GM21447 (cell line): ENCODE measurements at regions not wholly inside any gene's neighbourhood (a gene's known extent, or its start where the extent isn't known, plus 50 kb on each side); places are given as distances from the start of the nearest gene placed in this dataset.

Source experiments
- ATAC-seq: cut with Tn5 transposase; IDR thresholded peaks from one replicate; pipeline ENCODE4 v1.9.1; 2021; ENCODE audit not compliant: unreplicated experiment

DNA sequence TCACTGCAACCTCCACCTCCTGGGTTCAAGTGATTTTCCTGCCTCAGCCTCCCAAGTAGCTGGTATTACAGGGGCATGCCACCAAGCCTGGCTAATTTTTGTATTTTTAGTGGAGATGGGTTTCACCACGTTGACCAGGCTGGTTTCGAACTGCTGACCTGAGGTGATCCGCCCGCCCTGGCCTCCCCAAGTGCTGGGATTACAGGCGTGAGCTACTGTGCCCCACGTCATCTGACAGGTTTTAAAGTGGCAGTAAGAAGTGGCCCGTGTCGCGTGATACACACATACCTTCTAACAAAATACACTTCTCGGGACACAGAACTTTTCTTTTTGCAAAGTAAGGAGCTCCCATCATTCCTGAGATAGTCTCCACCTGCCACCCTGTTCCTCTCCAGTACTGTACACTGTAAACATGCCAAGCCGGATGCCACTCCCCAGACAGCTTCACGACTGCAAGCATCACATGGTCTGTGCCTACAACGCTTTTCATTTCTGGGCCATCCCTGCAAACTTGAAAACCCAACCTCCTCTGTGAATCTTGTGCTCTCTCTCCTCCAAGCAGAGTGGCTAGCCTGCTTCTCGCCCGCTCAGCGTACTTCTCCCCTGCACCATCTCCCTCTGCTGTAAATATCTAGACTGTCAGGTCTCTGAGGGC lies 256.3 kb upstream of the KLF14 start:
- ATAC-seq, result no peak

DNA sequence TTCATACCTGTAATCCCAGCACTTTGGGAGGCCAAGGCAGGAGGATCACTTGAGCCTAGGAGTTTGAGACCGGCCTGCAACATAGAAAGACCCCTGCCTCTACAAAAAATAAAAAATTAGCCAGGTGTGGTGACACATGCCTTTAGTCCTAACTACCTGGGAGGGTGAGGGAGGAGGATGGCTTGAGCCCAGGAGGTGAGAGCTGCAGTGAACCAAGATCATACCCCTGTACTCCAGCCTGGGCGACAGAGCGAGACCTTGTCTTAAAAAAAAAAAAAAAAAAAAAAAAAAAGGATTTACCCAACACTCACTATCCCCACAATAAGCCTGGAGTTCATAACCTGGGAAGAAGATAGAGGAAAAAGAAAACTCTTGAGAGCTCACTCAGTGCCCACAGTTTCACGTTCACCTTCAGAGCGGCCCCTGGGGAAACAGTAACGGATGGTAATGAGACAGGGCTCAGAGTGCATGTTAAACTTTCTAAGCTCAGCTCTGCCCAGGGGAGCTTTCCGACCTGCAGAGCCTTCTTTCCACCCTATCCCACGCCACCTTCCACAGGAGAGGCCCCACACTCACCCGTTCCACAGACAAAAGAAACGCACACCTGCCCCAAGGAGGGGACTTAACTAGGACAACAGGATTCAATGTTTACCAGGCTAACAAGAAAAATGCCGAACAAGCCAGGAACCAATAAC lies 259.8 kb upstream of the KLF14 start:
- no peak for ATAC-seq

GRCh38 chr7:130994378-130995115 lies 260.5 kb upstream of the KLF14 start:
- no peak for ATAC-seq

GRCh38 chr7:130995252-130996081 lies 261.5 kb upstream of the KLF14 start:
- ATAC-seq, result no peak

- no peak for ATAC-seq
These were observed 262.3 kb upstream of the KLF14 start for GRCh38 chr7:130996205-130996832.

DNA sequence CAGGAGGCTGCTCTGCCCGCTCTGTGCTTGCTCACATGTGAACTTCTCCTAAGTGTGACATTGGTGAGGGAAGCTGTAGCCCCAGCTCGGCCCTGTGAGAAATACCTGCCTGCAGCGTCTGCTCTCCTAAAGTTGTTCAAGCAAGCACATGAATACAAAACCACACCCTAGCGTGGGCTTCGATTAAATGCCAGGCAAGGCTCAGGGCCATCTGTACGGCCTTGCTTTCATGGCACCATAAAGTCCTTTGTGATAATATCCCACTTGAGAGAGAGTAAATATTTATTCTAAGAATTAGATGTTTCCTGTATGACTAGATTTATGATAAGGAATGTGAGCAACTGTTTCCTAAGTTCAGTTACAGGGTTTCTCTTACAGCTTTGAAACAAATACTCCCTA lies 262.8 kb upstream of the KLF14 start:
- no peak for ATAC-seq

DNA sequence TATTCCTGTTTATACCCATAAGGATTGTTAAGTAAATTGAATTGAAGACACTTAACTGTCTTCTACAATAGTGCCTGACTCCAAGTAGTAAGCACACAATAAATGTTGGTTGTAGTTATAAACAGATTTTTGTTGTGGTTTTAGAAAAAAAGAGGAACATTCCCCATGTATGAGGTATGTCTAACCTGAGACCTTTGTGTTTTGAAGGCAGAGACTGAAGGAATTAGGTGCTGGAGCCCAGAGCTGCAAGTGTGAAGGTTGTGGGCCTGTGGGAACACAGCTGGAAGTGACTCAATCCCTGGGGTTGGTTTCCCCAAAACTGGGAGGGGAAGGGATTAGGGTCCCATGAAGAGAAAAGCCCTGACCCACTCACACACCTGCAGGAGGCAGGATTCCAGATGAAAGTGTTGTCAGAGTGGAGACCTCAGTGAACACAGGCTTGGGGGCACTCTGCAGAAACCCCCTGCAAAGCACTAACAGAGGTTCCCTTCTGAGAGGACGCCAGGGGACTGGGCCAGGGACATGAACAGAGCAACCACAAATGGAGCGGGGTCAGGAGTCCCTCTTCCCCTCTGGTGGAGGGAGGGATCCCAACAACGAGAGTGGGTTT lies 265.1 kb upstream of the KLF14 start:
- no peak for ATAC-seq

- ATAC-seq, result no peak
These were observed 265.9 kb upstream of the KLF14 start for GRCh38 chr7:130999926-131000325.

DNA sequence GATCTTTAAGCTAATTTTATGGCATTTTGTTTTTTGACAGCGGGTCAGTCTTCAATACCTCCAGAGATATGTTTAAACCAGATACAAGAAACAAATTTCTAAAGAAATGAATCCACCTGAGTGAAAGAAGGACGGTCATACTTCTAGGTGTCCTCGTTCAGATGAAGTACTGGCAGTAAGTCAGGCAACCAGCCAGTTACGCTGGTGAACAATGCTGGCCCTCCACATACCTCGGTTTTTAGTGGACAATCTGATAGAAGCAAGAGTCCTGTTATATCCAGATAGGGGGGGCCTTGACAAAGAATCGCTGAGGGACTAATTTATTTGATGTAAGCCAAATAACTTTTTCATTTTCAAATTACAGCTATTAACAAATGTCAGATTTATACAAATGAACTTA lies 266.4 kb upstream of the KLF14 start:
- ATAC-seq, result no peak

DNA sequence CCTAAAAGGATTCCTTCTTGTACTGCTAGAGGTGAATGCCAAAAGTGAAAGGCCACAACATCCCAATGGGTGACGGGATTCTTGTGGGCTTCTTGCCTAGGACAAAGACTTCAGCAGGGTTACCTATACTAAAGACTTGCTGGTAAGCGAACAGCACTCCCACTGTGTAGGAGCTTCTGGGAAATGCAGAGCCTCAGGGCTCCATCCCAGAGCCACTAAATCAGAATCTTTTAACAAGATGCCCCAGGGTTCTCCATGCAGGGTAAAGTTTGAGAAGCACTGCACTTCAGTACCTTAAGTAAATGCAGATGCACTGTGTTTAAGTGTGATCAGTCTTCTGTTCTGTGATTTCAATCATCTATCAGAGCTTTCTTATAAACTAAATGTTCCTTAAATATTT lies 266.9 kb upstream of the KLF14 start:
- ATAC-seq, result no peak

- ATAC-seq, result no peak
These were observed 268.6 kb upstream of the KLF14 start for GRCh38 chr7:131002600-131002999.

DNA sequence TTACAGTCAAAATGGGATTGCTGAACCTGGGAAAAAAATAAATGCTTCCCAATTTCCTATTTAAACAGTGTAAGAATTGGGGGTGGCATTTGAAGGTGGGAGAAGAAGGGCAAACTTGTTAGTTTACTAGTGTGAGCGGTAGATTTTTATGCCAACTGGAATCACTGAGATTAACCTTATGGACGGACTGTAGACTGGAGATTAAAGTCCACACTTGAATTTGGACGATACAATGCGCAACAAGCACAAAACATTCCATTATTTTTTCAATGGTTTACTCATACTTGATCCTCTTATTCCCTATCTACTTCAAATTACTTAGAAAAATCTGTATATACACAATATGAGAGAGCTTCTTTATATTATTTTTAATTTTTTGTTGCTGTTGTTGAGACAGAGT lies 269.6 kb upstream of the KLF14 start:
- no peak for ATAC-seq

DNA sequence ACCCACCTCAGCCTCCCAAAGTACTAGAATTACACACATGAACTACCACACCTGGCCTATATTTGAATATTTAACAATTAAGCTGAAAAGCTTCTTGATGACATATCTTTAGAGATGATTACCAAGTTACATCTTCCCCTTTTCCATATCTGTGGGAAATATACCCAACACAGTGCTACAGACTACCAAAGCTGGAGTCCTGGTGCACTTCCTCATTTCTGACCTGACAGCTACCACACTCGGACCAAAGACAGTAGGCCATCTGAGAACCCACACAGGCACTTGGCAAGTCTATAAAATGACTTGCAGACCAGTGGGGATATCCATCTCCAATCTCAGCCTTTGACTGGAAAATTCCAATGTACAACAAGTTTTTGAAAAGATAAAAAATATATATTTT lies 270.4 kb upstream of the KLF14 start:
- ATAC-seq, result no peak

GRCh38 chr7:131007439-131008330 lies 273.7 kb upstream of the KLF14 start:
- peak; percentile 49 for ATAC-seq

DNA sequence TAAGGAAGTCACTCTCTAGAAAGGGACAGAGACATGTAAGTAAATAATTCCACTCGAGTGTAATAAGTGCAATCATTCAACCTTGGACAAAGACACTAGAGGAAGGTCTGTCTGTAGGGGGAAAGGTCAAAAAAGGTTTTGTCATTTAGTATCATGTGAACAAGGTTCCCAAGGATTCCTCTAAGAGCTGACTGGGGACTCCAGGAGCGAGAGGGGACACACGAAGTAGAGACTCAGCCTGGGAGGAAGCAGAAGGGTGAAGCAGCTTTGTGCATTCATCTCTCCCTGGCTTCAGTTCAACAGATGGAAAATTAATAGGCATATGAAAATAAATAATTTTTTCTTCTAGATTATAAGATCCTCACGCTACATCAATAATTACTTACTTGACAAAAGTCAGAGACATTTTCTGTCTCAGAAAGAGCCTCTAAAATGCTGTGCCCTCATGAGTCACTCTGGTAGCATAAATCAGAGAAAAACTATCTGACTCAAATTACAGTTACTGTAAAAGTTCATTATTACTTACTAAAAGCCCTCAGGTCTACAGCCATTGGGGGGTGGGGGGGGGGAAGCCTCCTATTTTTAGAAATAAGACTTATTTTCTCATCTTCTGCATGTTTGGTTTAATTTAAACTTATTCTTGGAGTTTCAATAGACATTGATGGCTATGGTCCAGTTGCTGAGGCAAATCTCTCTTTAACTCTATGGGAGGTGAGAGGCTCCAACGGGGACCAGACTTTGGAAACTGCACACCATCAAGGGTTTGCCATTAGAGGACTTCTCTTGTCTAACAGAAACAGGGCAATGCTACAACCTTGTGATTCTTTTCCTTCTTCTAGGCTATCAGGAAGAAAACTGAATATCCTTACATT lies 275.1 kb upstream of the KLF14 start:
- no peak for ATAC-seq

GRCh38 chr7:131010029-131010716 lies 276.2 kb upstream of the KLF14 start:
- no peak for ATAC-seq

DNA sequence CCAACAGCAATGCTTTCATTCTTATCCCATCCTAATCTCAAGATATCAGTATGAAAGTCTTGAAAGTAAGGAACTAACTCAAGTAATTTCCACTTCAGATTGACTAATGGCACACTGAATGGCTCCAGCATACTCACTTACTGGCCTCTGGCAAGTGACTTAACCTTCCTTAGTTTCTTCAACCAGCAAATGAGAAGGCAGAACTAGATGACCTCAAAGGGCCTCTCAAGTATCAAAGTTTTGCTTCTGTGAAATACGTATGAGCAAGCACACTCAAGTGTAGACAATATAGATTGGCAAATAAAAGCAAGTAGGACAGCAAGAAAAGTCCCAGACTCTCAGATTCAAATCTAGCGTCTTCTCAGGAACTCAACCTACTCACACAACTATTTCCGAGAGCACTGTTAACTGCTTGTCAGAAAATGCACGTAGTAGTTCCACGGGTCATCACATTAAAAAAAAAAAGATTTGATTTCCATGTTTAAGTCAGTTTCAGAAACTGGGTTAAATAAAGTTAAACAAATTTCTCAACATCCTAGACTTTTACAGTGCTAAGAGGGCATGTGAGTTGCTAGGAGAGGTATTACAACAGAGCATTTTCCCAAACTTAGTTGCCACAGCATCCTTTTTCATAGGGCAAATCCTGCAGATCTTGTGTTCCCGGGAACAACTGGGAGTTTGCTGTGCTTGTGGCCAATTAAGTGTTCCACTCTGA lies 276.9 kb upstream of the KLF14 start:
- no peak for ATAC-seq
